Psoas muscle (tissue), 7 donors: ENCODE measurements at regions not wholly inside any gene's neighbourhood (a gene's known extent, or its start where the extent isn't known, plus 50 kb on each side); places are given as distances from the start of the nearest gene placed in this dataset.

Source experiments
- ATAC-seq, 4 donors: fragments of 200-7000 bp; cut with Tn5 transposase; one replicate each; pipeline ENCODE4 v1.9.1; 2020; ENCODE audit warnings: moderate library complexity in 3 of 4, mild to moderate bottlenecking in 2 of 4
- DNase-seq, 2 donors: peaks; one replicate each; pipeline ENCODE4 v3.0.0-alpha.2; 2020
- H3K27ac ChIP-seq: fragments of 200-600 bp; one replicate; pipeline ENCODE4 v1.8.0; 2022
- H3K27me3 ChIP-seq, 3 donors: fragments of 200-600 bp in 1 of 3; one replicate each; pipeline versions ENCODE4 v1.6.1 to v1.8.0; 2013 to 2022; ENCODE audit warnings: low read length in 2 of 3, mild to moderate bottlenecking in 2 of 3, moderate library complexity in 1 of 3; ENCODE audit not compliant: insufficient read depth in 3 of 3
- H3K36me3 ChIP-seq, 2 donors: fragments of 200-600 bp in 1 of 2; one replicate each; pipeline versions ENCODE4 v1.6.1 to v1.8.0; 2013 to 2022; ENCODE audit warnings: low read depth in 1 of 2, mild to moderate bottlenecking in 1 of 2, moderate library complexity in 1 of 2; ENCODE audit not compliant: insufficient read depth in 1 of 2
- H3K4me1 ChIP-seq: fragments of 200-600 bp; one replicate; pipeline ENCODE4 v1.8.0; 2022
- H3K4me3 ChIP-seq: fragments of 200-600 bp; one replicate; pipeline ENCODE4 v1.8.0; 2022; ENCODE audit warnings: mild to moderate bottlenecking
- H3K9me3 ChIP-seq: fragments of 200-600 bp; one replicate; pipeline ENCODE4 v1.8.0; 2022
- CTCF ChIP-seq: fragments of 200-600 bp; IDR thresholded peaks from one replicate; pipeline ENCODE4 v1.8.0; 2022; ENCODE audit warnings: antibody characterized with exemption
- WGBS, 3 donors: extraction: QIAGEN DNeasy Blood & Tissue Kit; methylation state at CpG; one replicate each; pipeline versions ENCODE4 v1.1.6 to v1.1.7; 2013; 5-methylcytosine and 5-hydroxymethylcytosine counted together
- intact Hi-C, 2 donors: fragments of 100-400 bp; cut with DNase I; formaldehyde crosslinking; loops; one replicate each; pipeline versions ENCODE4 v1.11.0 to v1.14.2; 2022
- donor health status: healthy with polysubstance abuse.
- donor health status: DM: no; HTN: no; CAD: no; lungs with moderate emphysema.
- donor health status: Bipolar disorder and iron deficiency.
- donor health status: healthy.
- donor health status: DM: yes; HTN: yes; CAD: no.
- donor health status: DM: no; HTN: no; CAD: no.
- donor health status: DM: yes; HTN: yes; CAD: no.

GRCh38 chr14:51786227-51786626 is 74.2 kb upstream of the GNG2 start:
- ATAC-seq (no peak), DNase-seq (no peak)
- H3K9me3 ChIP-seq, result no peaks in the 10 kb centered on the region
- no peaks in the 10 kb centered on the region for H3K36me3 ChIP-seq
- WGBS, 3 donors, result 95 to 98% (median 98%) methylated on average over 3 of the region's 3 CpGs
- H3K4me3 ChIP-seq, result no peak overlapping the region
- no peak for TF ChIP-seq CTCF
- H3K27ac ChIP-seq, result no peak overlapping the region
- H3K4me1 ChIP-seq, result no peaks in the 10 kb centered on the region
- intact Hi-C loops, result no loop called here
- H3K27me3 ChIP-seq, result peaks cover 0 to 4% (median 0%) of the 10 kb centered on the region in 3 donors

- WGBS, 3 donors, result 91 to 96% (median 92%) methylated on average over 4 of the region's 4 CpGs
- Histone ChIP-seq H3K4me3 (no peak overlapping the region), H3K27ac (no peak overlapping the region), H3K9me3 (no peaks in the 10 kb centered on the region), H3K4me1 (no peaks in the 10 kb centered on the region), H3K36me3 (no peaks in the 10 kb centered on the region), H3K27me3 (peaks cover 0 to 4% (median 0%) of the 10 kb centered on the region in 3 donors)
- no peak for DNase-seq
- intact Hi-C loops, result no loop called here
- no peak for TF ChIP-seq CTCF
- no peak for ATAC-seq
Measured at GRCh38 chr14:51787352-51787751, 73.1 kb upstream of the GNG2 start.

- ATAC-seq, result no peak
- no peak for TF ChIP-seq CTCF
- Histone ChIP-seq H3K4me1 (no peaks in the 10 kb centered on the region), H3K4me3 (no peak overlapping the region), H3K36me3 (no peaks in the 10 kb centered on the region), H3K27me3 (peaks cover 0 to 4% (median 0%) of the 10 kb centered on the region in 3 donors), H3K9me3 (no peaks in the 10 kb centered on the region), H3K27ac (no peak overlapping the region)
- intact Hi-C loops, result no loop called here
- WGBS, 3 donors, result 91 to 96% (median 95%) methylated on average over 3 of the region's 3 CpGs
- no peak for DNase-seq
Measured at GRCh38 chr14:51789114-51789513, 71.3 kb upstream of the GNG2 start.

GRCh38 chr14:51789596-51789995 is 70.8 kb upstream of the GNG2 start:
- H3K9me3 ChIP-seq, result no peaks in the 10 kb centered on the region
- H3K4me3 ChIP-seq, result no peak overlapping the region
- H3K27ac ChIP-seq, result no peak overlapping the region
- intact Hi-C loops, result no loop called here
- ATAC-seq, result no peak
- TF ChIP-seq CTCF, result no peak
- H3K4me1 ChIP-seq, result no peaks in the 10 kb centered on the region
- H3K36me3 ChIP-seq, result no peaks in the 10 kb centered on the region
- no peak for DNase-seq
- H3K27me3 ChIP-seq, result peaks cover 0 to 4% (median 0%) of the 10 kb centered on the region in 3 donors

GRCh38 chr14:51792809-51793208 is 67.6 kb upstream of the GNG2 start:
- H3K4me1 ChIP-seq, result no peaks in the 10 kb centered on the region
- intact Hi-C loops, result no loop called here
- no peak overlapping the region for H3K27ac ChIP-seq
- H3K36me3 ChIP-seq, result no peaks in the 10 kb centered on the region
- 15 to 19% (median 16%) methylated on average over 2 of the region's 2 CpGs for WGBS, 3 donors
- no peak for ATAC-seq
- TF ChIP-seq CTCF, result no peak
- no peak for DNase-seq
- H3K4me3 ChIP-seq, result no peak overlapping the region
- no peaks in the 10 kb centered on the region for H3K9me3 ChIP-seq
- H3K27me3 ChIP-seq, result no peaks in the 10 kb centered on the region
